Mesendoderm (in vitro differentiated cells): ENCODE measurements at regions not wholly inside any gene's neighbourhood (a gene's known extent, or its start where the extent isn't known, plus 50 kb on each side); places are given as distances from the start of the nearest gene placed in this dataset.

Experiments used
- DNase-seq: peaks from one replicate; pipeline ENCODE4 v3.0.0; 2013
- H2AK5ac ChIP-seq: 2 replicates; pipeline ENCODE4 v1.6.1; 2013; ENCODE audit warnings: low read length, inconsistent platforms
- H2BK120ac ChIP-seq: 2 replicates; pipeline ENCODE4 v1.6.1; 2013; ENCODE audit warnings: low read depth, mild to moderate bottlenecking, low read length, moderate library complexity, mixed read lengths
- H2BK15ac ChIP-seq: replicated peaks from 2 replicates; pipeline ENCODE4 v1.6.1; 2013; ENCODE audit warnings: low read depth, mild to moderate bottlenecking, moderate library complexity
- H2BK5ac ChIP-seq: 2 replicates; pipeline ENCODE4 v1.6.1; 2013; ENCODE audit warnings: low read length, inconsistent platforms
- H3K18ac ChIP-seq: 2 replicates; pipeline ENCODE4 v1.6.1; 2013; ENCODE audit warnings: mild to moderate bottlenecking, low read length, mixed read lengths
- H3K23ac ChIP-seq: one replicate; pipeline ENCODE4 v1.6.1; 2013; ENCODE audit warnings: low read length
- H3K27ac ChIP-seq: 2 replicates; pipeline ENCODE4 v1.5.1; 2013; ENCODE audit warnings: low read depth, mild to moderate bottlenecking, inconsistent platforms, low read length, moderate library complexity
- H3K27me3 ChIP-seq: 2 replicates; pipeline ENCODE4 v1.6.1; 2013; ENCODE audit warnings: low read length, control low read depth, mild to moderate bottlenecking, inconsistent platforms; ENCODE audit not compliant: insufficient read depth, poor library complexity
- H3K36me3 ChIP-seq: 2 replicates; pipeline ENCODE4 v1.6.1; 2013; ENCODE audit warnings: low read length, inconsistent platforms; ENCODE audit not compliant: control insufficient read depth, insufficient read depth
- H3K4ac ChIP-seq: one replicate; pipeline ENCODE4 v1.6.1; 2013; ENCODE audit warnings: low read depth, mild to moderate bottlenecking, low read length, moderate library complexity
- H3K4me1 ChIP-seq: 2 replicates; pipeline ENCODE4 v1.6.1; 2013; ENCODE audit warnings: low read depth, low read length, inconsistent platforms; ENCODE audit not compliant: control insufficient read depth
- H3K4me2 ChIP-seq: 2 replicates; pipeline ENCODE4 v1.6.1; 2013; ENCODE audit warnings: low read length
- H3K4me3 ChIP-seq: 2 replicates; pipeline ENCODE4 v1.5.1; 2013; ENCODE audit warnings: mild to moderate bottlenecking, low read length
- H3K56ac ChIP-seq: one replicate; pipeline ENCODE4 v1.6.1; 2013; ENCODE audit warnings: low read length
- H3K79me1 ChIP-seq: 2 replicates; pipeline ENCODE4 v1.6.1; 2013; ENCODE audit warnings: low read length, inconsistent platforms
- H3K79me2 ChIP-seq: 2 replicates; pipeline ENCODE4 v1.6.1; 2013; ENCODE audit warnings: mild to moderate bottlenecking, low read length; ENCODE audit not compliant: control insufficient read depth, insufficient read depth
- H3K9ac ChIP-seq: 2 replicates; pipeline ENCODE4 v1.6.1; 2013; ENCODE audit warnings: low read length, inconsistent platforms
- H4K5ac ChIP-seq: one replicate; pipeline ENCODE4 v1.6.1; 2013; ENCODE audit warnings: low read length
- H4K8ac ChIP-seq: one replicate; pipeline ENCODE4 v1.6.1; 2013; ENCODE audit warnings: low read depth, mild to moderate bottlenecking, control low read depth, low read length, moderate library complexity
- WGBS: extraction: QIAGEN DNeasy Blood & Tissue Kit; methylation state at CpG from one replicate; pipeline ENCODE4 v1.1.7; 2013; ENCODE audit warnings: low lambda C conversion rate, missing lambda C conversion rate; ENCODE audit not compliant: insufficient coverage; ENCODE audit errors: extremely low coverage; 5-methylcytosine and 5-hydroxymethylcytosine counted together

GRCh38 chrX:148441387-148441786 lies 59.0 kb upstream of the AFF2 start:
- Histone ChIP-seq H3K27ac (no peak overlapping the region), H2AK5ac (no peak overlapping the region), H3K23ac (no peak overlapping the region), H2BK5ac (no peak overlapping the region), H3K27me3 (no peaks in the 10 kb centered on the region), H3K4me2 (no peak overlapping the region), H2BK15ac (no peak overlapping the region), H3K4me3 (no peak overlapping the region), H4K8ac (no peak overlapping the region), H3K56ac (no peak overlapping the region), H4K5ac (no peak overlapping the region), H3K4me1 (no peaks in the 10 kb centered on the region), H3K18ac (no peak overlapping the region), H3K79me1 (no peaks in the 10 kb centered on the region), H3K79me2 (no peaks in the 10 kb centered on the region), H2BK120ac (no peak overlapping the region), H3K9ac (no peak overlapping the region), H3K4ac (no peak overlapping the region), H3K36me3 (no peaks in the 10 kb centered on the region)
- DNase-seq = peak; percentile 4
- WGBS = no CpG with 5 or more reads among the region's 3 CpGs

DNA sequence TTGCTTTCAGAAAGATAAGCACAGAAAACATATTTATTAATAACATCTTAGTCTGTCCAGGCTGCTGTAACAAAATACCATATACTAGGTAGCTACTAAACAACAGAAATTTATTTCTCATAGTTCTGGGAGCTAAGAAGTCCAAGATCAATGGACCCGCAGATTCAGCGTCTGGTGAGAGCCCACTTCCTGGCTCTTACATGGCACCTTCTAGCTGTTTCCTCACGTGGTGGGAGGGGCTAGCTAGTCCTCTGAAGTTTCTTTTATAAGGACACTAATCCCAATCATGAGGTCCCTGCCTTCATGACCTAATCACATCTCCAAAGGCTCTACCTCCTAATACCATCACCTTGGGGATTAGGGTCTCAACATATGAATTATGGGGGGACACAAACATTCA lies 57.2 kb upstream of the AFF2 start:
- H3K18ac ChIP-seq = no peak overlapping the region
- no peak overlapping the region for H3K4me2 ChIP-seq

GRCh38 chrX:148448686-148449085 lies 51.7 kb upstream of the AFF2 start:
- Histone ChIP-seq H3K27me3 (no peaks in the 10 kb centered on the region), H3K36me3 (no peaks in the 10 kb centered on the region), H3K56ac (no peak overlapping the region), H3K4me1 (no peaks in the 10 kb centered on the region), H3K79me1 (no peaks in the 10 kb centered on the region), H2BK5ac (no peak overlapping the region), H2AK5ac (no peak overlapping the region), H3K4me2 (no peak overlapping the region), H2BK15ac (no peak overlapping the region), H4K8ac (no peak overlapping the region), H3K23ac (no peak overlapping the region), H3K9ac (no peak overlapping the region), H4K5ac (no peak overlapping the region), H3K4me3 (no peak overlapping the region), H2BK120ac (no peak overlapping the region), H3K4ac (no peak overlapping the region), H3K27ac (no peak overlapping the region), H3K79me2 (no peaks in the 10 kb centered on the region), H3K18ac (no peak overlapping the region)
- no CpG with 5 or more reads among the region's 4 CpGs for WGBS
- DNase-seq = no peak

More for the DNA sequence above, 57.2 kb upstream of the AFF2 start:
- H3K4me3 ChIP-seq = no peak overlapping the region
- no peaks in the 10 kb centered on the region for H3K79me1 ChIP-seq
- H3K79me2 ChIP-seq = no peaks in the 10 kb centered on the region
- H3K36me3 ChIP-seq = no peaks in the 10 kb centered on the region
- H2BK120ac ChIP-seq = no peak overlapping the region
- no peak overlapping the region for H3K9ac ChIP-seq
- no CpG with 5 or more reads among the region's 3 CpGs for WGBS
- no peak overlapping the region for H3K4ac ChIP-seq
- H2BK15ac ChIP-seq = no peak overlapping the region
- no peak overlapping the region for H4K8ac ChIP-seq
- no peaks in the 10 kb centered on the region for H3K27me3 ChIP-seq
- H3K56ac ChIP-seq = no peak overlapping the region
- no peak overlapping the region for H4K5ac ChIP-seq
- no peak overlapping the region for H2BK5ac ChIP-seq
- no peak for DNase-seq
- no peak overlapping the region for H2AK5ac ChIP-seq
- H3K27ac ChIP-seq = no peak overlapping the region
- no peak overlapping the region for H3K23ac ChIP-seq
- no peaks in the 10 kb centered on the region for H3K4me1 ChIP-seq
